Limb (tissue), 2 donors: ENCODE measurements at regions not wholly inside any gene's neighbourhood (a gene's known extent, or its start where the extent isn't known, plus 50 kb on each side); places are given as distances from the start of the nearest gene placed in this dataset.
A peak's percentile ranks its signal among the peaks of the same experiment; 100 is the strongest.

Source experiments
- DNase-seq, 2 donors: peaks; one replicate each; pipeline ENCODE4 v3.0.0-alpha.2; 2016; ENCODE audit errors: extremely low spot score in 2 of 2

DNA sequence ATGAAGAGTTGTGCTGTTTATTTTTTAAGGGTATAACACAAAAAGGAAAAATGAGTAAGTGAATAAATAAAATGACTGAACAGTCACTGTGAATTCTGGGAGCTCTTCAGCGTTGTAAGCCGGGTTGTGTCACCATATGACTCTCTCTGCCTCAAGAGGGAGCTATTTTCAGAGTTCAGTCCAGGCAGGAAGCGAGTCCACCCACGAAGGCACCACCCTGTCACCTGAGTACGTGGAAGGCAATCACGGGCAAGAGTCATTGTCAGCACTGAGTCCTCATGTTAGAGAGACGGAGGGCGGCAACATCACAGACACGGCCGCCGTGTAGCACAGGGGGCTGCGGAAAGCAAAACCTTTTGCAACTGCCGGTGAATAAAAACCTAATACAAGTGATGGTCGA lies 227.6 kb downstream of the UTP18 start:
- DNase-seq: no peak

DNA sequence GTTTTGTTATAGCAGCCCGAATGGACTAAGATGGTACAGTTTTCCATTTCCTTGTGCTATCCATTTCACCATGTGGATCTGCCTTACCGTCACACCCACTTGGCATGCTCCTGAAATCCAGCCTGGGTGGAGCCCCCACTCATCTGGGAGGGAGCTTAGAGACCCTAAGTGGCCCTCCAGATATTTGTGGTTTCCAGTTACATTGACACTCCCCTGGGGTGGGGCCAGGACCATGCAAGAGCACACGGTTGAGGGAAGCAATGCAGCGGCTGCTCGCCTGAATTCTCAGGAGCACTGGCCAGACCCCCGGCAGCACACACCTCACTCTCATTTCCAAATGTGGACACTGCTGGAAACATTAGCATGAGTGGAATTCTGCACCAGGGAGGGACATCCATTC lies 231.1 kb downstream of the UTP18 start:
- DNase-seq: no peak

DNA sequence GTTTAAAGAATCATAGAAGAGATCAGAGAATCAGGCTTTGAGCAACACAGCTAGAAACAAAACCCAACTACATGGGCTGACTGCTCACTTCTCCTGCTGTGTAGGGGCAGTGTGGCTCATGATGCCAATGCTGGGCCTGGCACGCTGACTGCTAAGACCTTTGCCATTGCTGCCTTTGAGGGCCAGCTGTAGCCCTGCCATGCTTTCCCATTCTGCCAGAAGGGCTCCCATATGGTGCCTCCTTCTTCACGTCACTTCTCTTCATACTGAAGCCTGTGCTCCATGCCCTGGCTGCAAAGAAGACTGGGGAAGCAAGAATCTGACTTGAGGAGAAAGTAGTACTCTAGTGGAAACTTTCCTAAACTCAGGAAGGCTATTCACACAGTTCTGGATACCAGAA lies 232.9 kb downstream of the UTP18 start:
- no peak for DNase-seq

DNA sequence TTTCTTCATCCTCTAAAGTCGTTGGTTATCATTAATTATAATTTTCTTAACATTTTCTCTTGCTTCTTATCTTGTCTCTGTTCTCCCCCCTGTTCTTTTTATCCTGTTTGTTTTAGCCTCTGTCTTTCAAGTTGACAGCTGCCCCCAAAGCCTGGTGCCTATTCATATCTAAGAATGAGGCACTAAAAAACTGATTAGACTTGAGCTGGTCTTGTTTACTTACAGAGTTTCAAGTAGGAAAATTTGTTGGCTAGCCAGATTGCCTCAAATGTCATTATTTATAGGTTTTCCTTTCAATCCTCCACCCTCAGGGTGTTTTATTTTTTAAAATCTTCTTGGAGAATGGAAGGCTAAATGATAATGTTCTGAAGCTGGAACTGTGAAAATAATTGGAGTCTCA lies 236.0 kb downstream of the UTP18 start:
- DNase-seq: no peak

DNA sequence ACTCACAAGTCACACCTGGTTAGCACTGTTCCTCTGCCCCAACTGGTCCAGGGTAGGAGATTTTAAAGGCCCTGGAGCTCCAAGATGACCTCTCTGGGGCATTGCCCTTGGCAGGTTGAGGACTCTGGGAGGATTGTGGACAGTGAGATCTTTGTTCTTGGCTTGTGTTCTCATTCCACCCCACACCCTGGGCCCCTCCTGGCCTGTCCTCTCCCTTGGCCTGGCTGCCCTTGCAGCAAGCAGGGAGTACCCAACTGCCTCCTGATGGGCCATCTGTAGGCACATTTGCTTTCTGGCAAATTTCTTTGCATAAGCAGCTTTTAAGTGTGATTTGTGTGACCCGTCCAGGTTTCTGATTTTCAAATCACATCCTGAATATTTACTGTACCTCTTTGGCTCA lies 239.6 kb downstream of the UTP18 start:
- DNase-seq: peak; percentile 17 to 51

DNA sequence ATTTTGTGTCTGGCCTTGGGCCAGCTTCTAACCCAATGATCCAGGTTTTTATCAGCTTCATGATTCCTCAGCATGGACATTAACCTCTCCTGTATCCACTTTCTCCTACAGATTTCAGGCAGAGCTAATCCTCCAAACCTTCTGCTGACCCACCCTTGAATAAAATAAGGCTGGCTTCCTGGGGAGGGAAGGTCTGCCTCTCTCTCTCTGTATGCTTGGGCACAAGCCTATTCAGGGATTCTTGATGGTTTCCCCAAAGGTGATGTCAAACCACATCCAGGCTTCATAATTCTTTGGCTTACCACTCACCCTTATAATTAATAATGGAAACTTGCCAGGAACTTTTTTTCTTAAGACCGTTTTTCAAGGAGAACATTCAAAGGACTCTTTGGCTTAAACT lies 240.1 kb downstream of the UTP18 start:
- DNase-seq: peak; percentile 30 to 42

DNA sequence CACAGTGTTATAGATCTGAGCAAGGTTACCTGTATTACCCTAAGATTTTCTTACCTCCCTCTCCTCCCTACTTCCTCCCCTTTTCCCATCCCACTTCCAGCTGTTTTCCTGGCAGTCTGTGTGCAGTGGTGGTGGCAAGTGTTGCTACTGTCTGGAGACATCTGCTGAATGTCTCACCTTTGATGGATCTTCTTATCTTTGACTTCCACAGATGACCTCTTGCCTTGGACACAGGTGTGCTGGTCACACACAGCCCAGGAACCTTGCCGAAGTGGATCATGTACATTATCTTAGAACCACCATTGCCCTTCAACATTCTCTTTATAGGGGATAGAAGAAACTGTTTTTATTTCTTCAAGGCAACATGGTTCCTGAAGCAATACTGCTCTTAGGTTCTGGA lies 245.1 kb downstream of the UTP18 start:
- no peak for DNase-seq

DNA sequence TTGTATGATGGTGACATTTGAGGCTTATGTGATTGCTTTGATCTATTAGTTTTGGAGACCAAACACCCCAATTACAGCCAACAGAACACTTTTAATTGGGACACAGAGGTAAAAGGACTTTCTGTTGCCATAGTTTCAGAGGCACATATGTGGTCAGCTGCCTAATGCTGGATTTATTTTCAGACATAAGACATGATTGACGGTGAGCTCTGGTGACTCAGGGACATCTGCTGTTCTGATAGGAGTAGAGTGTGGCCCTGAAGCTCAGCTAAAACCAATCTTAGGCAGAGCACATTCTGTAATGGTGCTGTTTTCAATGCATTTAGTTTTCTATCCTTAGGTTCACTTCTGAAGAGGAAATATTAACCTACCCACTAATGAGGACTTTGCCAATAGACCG lies 247.1 kb downstream of the UTP18 start:
- DNase-seq: no peak

DNA sequence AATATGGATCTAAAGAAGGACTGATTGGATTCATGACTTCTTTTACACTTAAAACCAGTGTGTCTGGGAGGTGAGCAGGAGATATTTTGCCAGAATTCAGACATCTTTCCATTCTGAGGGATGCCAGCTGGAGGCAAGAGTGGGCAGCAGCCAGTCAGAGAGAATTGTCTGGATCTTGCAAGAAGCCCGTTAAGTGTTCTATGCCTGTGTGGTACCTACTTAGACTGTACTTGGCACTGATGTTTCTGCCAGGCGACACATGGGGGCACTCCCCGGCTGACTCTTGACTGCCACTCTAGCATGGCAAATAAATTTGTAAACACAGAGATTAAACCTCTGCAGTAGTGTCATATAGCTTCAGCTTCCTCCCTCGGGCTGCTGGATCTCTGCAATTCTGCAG lies 247.7 kb downstream of the UTP18 start:
- no peak for DNase-seq

DNA sequence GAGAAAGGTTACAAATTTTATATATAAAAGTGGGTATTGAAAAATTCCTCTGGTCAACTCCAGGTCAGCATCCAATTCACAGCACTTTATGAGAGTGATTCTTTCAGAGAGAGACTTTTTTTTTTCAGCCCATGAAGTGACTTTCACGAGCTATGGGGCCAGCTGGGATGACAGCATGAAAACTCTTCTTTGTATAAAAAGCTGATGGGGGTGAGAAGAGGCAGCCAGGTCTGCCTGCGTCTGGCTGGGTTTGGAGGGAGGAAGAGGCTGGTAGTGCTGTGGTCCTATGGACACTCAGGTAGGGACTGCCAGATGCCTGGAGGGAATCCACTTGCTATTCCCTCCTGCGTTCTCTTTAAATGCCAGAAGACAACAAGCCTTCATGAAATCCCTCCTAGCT lies 250.6 kb downstream of the UTP18 start:
- no peak for DNase-seq

DNA sequence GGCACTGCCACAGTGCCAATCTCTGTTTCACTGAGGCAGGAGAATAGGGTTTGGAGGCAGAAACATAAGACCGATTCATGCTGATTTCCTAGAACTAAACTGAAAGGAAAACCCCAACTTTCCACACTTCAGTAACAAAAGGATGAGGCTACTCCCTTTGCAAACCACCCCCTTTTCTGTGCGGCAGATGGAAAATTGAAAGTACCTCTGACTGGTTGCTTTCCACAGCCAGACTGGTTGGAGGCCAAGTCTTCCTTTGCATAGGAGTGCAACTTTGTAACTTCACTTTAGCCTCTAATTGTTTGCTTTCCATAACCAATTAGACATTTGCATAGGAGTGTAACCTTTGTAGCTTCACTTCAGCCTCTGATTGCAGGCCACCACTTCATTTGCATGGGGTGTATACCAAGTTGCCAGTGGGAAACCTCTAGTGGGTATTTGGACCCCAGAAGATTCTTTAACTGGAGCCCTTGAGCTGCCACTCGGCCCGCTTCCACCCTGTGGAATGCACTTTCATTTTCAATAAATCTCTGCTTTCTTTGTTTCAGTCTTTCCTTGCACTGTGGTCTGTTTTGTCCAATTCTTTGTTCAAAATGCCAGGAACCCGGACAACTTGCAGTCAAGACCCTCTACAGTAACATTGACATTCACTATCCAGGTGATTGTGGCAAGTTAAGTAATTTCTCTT lies 252.0 kb downstream of the UTP18 start:
- DNase-seq: no peak

DNA sequence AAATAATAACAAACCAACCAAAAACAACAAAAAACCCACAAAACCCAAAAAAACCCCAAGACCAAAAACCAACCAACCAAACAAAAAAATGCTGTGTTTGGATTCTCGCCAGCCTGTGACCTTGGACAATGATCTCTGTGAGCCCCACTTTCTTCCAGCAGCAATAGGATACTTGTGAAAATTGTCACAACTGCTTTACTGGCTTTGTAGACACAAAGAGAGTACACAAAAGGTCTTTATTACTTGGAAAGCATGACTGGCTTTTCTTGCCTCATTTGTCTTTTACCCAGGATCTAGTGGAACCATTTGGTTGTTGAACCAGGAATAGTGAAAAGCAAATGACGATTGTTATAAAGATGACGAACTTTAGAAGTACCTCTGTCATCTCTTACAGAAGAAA lies 256.6 kb downstream of the UTP18 start:
- no peak for DNase-seq

DNA sequence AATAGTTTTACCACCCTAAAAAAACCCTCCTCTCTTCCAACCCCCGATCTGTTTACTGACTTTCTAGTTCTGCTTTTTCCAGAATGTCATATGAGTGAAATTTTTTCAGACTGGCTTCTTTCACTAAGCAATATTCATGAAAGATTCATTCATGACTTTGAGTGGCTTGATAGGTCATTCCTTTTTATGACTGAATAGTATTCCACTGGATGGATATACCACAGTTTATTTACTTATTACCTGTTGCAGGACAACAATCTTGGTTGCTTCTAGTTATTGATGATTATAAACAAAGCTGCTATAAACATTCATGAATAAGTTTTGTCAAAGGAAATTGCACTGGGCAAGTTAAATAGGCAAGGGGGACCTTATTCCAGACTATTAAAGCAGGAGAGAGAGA lies 264.2 kb downstream of the UTP18 start:
- DNase-seq: no peak

DNA sequence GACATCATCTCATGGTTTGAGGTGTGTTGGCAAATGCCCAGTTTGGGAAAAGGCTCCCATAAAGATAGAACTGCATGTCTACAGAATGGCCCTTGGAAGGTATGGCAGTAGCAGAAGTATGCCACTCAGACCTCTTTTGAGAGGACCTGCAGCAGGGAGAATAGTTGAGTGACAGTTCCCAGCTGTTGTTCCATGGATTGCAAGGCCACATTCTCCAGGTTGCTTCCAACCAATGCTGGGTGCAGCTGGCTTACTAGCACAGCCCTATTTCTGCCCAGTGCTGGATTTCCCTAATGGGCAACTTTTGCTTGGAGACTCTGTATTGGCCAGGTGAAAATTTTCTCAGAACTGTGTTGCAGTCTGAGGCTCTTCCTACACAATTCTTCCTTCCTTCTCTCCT lies 266.2 kb downstream of the UTP18 start:
- DNase-seq: no peak

DNA sequence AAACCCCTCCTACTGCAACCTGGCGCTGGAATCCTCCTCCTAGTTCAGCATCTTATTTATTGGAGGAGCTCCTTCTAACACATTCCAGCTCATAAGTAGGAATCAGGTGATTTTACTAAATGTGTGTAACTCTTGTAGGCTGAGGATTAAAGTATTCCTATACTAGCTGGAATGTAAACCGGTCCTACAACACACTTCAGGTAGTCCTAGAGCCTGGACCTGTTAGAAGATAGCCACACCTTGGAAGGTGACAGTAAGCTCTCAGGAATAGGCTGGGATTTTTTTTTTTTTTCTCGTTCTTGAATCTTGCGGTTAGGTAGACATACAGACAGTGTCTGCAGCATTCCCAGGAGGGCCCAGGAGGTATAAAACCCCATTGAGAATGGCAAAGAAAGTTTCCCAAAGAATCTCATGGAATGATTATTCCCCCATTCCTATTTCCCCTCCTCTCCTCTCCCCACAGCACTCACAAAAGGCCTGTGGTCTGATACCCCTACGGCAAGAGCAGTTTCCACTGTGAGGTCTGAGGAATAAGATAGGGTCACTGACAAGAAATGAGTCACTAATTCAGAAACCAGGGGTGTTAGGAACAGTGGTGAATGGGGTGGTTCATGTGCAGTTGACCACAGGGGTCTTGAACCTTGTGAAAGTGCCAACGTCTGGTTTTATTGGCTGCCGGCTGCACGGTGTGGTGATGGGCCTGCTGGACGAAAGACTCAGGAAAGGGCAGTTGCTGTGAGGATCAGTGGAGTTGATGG lies 267.1 kb downstream of the UTP18 start:
- DNase-seq: no peak

DNA sequence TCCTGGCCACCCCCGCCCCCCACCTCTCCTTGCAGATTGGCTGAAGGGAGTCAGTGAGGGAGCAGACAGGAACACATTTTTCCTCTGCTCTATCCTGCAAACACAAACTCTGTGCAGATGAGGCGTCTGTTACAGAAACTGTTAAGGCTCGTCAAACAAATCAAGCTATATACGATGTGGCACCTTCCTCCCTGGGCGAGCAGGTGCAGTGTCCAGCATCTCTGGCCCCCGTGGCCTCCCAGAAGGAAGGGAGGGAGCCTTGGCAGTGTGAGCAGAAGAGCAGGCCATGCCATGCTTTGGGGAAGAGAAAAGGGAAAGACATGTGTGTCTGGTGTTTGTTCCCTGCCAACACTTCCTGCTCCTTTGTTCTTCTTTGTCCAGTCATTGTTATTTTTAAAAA lies 267.8 kb downstream of the UTP18 start:
- no peak for DNase-seq

DNA sequence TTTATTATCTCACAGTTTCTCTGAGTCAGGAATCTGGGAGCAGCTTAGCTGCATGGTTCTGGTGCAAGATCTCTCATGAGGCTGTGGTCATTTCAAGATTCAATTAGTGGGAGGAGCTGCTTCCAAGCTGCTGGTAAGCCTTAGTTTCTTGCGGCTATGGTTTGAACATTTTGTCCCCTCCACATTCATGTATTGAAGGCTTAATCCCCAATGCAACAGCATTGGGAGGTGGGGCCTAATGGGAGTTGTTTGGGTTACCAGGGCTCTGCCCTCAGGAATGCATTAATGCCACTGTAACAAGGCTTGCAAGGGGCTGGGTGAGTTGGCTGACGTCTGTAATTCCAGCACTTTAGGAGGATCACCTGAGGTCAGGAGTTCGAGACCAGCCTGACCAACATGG lies 272.9 kb downstream of the UTP18 start:
- DNase-seq: no peak

DNA sequence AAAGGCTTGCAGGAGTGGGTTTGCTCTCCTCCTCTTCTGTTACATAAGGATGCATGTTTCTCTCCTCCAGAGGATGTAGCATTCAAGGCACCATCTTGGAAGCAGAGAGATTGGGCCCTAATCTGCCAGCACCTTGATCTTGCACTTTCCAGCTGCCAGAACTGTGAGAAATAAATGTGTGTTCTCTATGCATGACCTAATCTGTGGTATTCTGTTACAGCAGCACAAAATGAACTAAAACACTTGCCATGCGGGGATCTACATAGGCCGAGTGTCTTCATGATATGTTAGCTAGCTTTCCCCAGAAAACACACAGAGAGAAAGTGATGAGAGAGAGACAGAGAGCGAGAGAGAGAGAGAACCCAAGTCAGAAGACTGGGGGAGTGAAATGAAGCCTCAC lies 273.5 kb downstream of the UTP18 start:
- no peak for DNase-seq

DNA sequence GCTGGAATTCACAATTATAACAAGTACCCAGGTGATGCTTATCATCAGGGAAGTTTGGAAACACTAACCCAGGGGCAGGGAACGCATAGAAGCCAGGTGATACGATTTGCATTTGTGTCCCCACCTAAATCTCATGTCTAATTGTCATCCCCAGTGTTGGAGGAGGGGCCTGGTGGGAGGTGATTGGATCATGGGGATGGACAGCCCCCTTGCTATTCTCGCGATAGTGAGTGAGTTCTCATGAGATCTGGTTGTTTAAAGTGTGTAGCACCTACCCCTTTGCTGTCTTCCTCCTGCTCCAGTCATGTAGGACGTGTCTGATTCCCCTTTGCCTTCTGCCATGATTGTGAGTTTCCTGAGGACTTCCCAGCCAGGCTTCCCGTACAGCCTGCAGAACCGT lies 276.3 kb downstream of the UTP18 start:
- DNase-seq: no peak

DNA sequence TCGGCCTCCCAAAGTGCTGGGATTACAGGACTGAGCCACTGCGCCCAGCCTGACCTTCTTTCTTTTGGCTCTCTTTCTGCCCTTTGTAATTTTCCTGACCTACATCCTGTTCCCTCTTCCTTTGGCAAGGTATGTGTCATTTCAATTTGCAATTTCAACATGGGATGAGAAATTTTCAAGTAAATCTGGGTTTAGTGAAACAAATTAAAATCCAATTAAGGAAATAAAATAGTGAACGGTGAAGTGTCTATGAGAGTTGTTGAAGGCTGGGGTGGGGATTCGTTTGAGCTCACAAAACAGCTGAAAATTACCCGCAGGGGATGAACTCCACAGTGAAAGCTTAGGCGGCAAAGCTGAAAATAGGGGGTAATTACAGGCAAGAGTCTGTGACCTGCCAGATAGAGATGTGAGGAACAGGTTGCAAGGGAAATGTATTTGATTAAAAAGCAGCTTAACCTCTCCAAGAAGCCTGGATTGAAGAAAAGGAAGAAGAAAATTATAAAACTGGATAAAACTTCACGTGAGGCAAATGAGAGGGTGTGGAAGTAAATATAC lies 277.7 kb downstream of the UTP18 start:
- DNase-seq: no peak

DNA sequence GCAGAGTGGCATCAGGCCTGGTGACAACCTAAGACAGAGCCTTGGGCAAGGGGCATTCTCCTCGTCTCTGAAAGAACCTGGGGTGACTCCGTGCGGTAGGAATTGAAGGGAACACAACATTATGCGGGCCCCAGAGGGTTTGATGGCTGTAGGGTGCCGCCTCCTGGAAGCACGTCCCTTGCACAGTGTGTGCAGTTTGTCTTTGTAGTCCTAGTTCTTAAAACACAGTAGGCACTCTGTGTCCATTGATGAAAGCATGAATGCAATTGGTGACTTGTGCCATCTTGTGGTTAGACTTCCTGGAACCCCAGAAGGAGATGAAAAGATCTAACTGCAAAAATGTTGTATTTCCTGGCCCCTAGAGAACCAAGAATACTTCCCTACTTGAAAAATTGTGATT lies 279.8 kb downstream of the UTP18 start:
- DNase-seq: no peak

DNA sequence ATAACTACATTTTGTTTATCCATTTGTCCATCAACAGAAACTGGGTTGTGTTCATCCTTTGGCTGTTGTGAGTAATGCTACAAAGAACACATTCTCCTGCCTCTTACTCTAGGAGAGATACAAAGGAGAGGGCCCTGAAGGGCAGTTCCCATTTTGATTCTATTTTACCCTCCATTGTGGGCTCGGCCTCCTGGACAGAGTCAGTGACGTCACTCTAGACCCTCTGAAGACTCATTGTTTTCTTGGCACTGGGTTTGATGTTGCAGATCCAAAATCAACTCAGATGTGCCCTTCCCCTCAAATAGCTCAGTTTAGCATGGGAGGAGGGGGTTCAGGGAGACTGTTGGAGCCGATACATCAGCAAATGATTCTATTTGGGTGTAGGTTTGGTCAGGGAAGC lies 280.9 kb downstream of the UTP18 start:
- no peak for DNase-seq

DNA sequence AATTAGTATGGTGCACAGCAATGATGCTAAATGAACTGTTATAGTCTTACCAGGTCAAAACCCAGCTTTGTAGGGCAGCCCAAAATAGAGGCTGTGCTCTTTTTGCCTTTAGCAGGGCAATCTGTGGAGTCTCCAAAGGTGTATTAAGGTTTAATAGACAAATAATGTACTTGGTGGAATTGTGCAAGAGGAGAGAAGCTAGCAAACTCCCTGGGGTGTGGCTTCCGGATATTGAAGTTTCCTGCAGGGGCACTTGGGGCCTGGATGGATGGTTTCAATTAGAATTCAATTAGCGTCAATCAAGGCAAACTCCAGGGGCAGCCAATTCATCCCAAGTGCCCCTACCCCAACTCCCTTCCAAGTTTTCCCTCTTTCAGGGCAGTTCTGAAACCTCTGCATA lies 285.8 kb downstream of the UTP18 start:
- no peak for DNase-seq
